ENCODE measurements at regions not wholly inside any gene's neighbourhood (a gene's known extent, or its start where the extent isn't known, plus 50 kb on each side); places are given as distances from the start of the nearest gene placed in this dataset.

- TF ChIP-seq, protein P1, sequence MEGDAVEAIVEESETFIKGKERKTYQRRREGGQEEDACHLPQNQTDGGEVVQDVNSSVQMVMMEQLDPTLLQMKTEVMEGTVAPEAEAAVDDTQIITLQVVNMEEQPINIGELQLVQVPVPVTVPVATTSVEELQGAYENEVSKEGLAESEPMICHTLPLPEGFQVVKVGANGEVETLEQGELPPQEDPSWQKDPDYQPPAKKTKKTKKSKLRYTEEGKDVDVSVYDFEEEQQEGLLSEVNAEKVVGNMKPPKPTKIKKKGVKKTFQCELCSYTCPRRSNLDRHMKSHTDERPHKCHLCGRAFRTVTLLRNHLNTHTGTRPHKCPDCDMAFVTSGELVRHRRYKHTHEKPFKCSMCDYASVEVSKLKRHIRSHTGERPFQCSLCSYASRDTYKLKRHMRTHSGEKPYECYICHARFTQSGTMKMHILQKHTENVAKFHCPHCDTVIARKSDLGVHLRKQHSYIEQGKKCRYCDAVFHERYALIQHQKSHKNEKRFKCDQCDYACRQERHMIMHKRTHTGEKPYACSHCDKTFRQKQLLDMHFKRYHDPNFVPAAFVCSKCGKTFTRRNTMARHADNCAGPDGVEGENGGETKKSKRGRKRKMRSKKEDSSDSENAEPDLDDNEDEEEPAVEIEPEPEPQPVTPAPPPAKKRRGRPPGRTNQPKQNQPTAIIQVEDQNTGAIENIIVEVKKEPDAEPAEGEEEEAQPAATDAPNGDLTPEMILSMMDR (conservative IDR thresholded peaks at IDR 0.05; ENCODE audit: low read depth, low read length), result no peak
- TF ChIP-seq EZH2 (IDR thresholded peaks at IDR 0.05; ENCODE audit: low read length, unreplicated experiment), result no peak
- no peak for TF ChIP-seq EZH2phosphoT487 (IDR thresholded peaks at IDR 0.05; ENCODE audit: borderline replicate concordance, low read length)
Observed at GRCh38 chr2:81483254-81483653, 1178.7 kb upstream of the LRRTM1 start.
